PC-3 (cell line): ENCODE measurements at regions not wholly inside any gene's neighbourhood (a gene's known extent, or its start where the extent isn't known, plus 50 kb on each side); places are given as distances from the start of the nearest gene placed in this dataset.

Experiments used
- ATAC-seq: fragments of 200-7000 bp; cut with Tn5 transposase; 2 replicates; pipeline ENCODE4 v1.9.1; 2020; ENCODE audit warnings: mild to moderate bottlenecking, moderate library complexity
- BruUV-seq: library from RNA; stranded (reverse); fragments of 400-500 nt; replicated peaks from 2 replicates; lab custom pipeline; 2021; lab: Mats Ljungman, UMichigan
- CTCF ChIA-PET: fragments of 300-600 bp; sonication (Branson Sonifier 250); formaldehyde crosslinking; loops from one replicate; lab custom pipeline; 2022; ENCODE audit warnings: antibody characterized with exemption; lab: Charles Lee
- POLR2A ChIA-PET: fragments of 300-600 bp; sonication (Branson Sonifier 250); formaldehyde crosslinking; loops from one replicate; lab custom pipeline; 2022; ENCODE audit warnings: antibody characterized with exemption; ENCODE audit not compliant: unreplicated experiment; lab: Charles Lee
- DNase-seq: peaks from one replicate; pipeline ENCODE4 v3.0.0-alpha.2; 2015
- H2AFZ ChIP-seq: fragments of 300-600 bp; sonication (generic); 2 replicates; pipeline ENCODE4 v1.6.0; 2016; ENCODE audit warnings: antibody characterized with exemption, low read length
- H3F3A ChIP-seq: fragments of 300-600 bp; sonication (generic); one replicate; pipeline ENCODE4 v1.6.0; 2017; ENCODE audit warnings: antibody characterized with exemption, low read length, control low read depth, mild to moderate bottlenecking; ENCODE audit not compliant: unreplicated experiment
- H3K27ac ChIP-seq: fragments of 300-600 bp; sonication (generic); 2 replicates; pipeline ENCODE4 v1.5.1; 2016; ENCODE audit warnings: mild to moderate bottlenecking, low read length
- H3K27me3 ChIP-seq: fragments of 300-600 bp; sonication (generic); 2 replicates; pipeline ENCODE4 v1.6.1; 2016; ENCODE audit warnings: low read length, mixed read lengths
- H3K36me3 ChIP-seq: fragments of 300-600 bp; sonication (generic); 2 replicates; pipeline ENCODE4 v1.6.1; 2016; ENCODE audit warnings: low read depth, mixed run types, low read length, mixed read lengths
- H3K4me1 ChIP-seq: fragments of 300-600 bp; sonication (generic); 2 replicates; pipeline ENCODE4 v1.5.1; 2016; ENCODE audit warnings: low read length; ENCODE audit not compliant: insufficient read depth
- H3K4me2 ChIP-seq: fragments of 300-600 bp; sonication (generic); 2 replicates; pipeline ENCODE4 v1.6.0; 2016; ENCODE audit warnings: low read length
- H3K4me3 ChIP-seq: fragments of 300-600 bp; sonication (generic); 2 replicates; pipeline ENCODE4 v1.5.1; 2016; ENCODE audit warnings: mild to moderate bottlenecking, low read length, mixed read lengths
- H3K79me2 ChIP-seq: fragments of 300-600 bp; sonication (generic); 2 replicates; pipeline ENCODE4 v1.6.1; 2017; ENCODE audit warnings: low read length, mixed read lengths
- H3K9ac ChIP-seq: fragments of 300-600 bp; sonication (generic); 2 replicates; pipeline ENCODE4 v1.6.0; 2016; ENCODE audit warnings: mild to moderate bottlenecking, low read length
- H3K9me2 ChIP-seq: fragments of 300-600 bp; sonication (generic); replicated peaks from 2 replicates; pipeline ENCODE4 v1.6.1; 2016; ENCODE audit warnings: mixed run types, low read length, mixed read lengths
- H3K9me3 ChIP-seq: fragments of 300-600 bp; sonication (generic); 2 replicates; pipeline ENCODE4 v1.6.1; 2016; ENCODE audit warnings: low read length, mixed read lengths
- H4K20me1 ChIP-seq: fragments of 300-600 bp; sonication (generic); 2 replicates; pipeline ENCODE4 v1.6.1; 2016; ENCODE audit warnings: low read length, mixed read lengths
- CTCF ChIP-seq: fragments of 300-600 bp; sonication (generic); conservative IDR thresholded peaks from 2 replicates; pipeline ENCODE4 v1.5.1; 2017; ENCODE audit warnings: antibody characterized with exemption, low read depth, mild to moderate bottlenecking, low read length
- EZH2 ChIP-seq: fragments of 300-600 bp; sonication (generic); IDR thresholded peaks from one replicate; pipeline ENCODE4 v1.6.1; 2017; ENCODE audit warnings: antibody characterized with exemption, mild to moderate bottlenecking, low read length; ENCODE audit not compliant: unreplicated experiment
- EZH2phosphoT487 ChIP-seq: fragments of 300-600 bp; sonication (generic); IDR thresholded peaks from 2 replicates; pipeline ENCODE4 v1.6.1; 2018; ENCODE audit warnings: mild to moderate bottlenecking, antibody characterized with exemption, low read length, borderline replicate concordance
- intact Hi-C: fragments of 100-400 bp; cut with micrococcal nuclease; formaldehyde crosslinking; loops from 2 replicates; pipeline ENCODE4 v1.9.0; 2023

GRCh38 chr5:110055302-110055701 is 365.6 kb downstream of the MAN2A1 start:
- ATAC-seq, result no peak

GRCh38 chr5:110056580-110057114 is 366.9 kb downstream of the MAN2A1 start:
- no peak for DNase-seq
- H3K4me2 ChIP-seq, result no peak overlapping the region
- no peak overlapping the region for H3K4me3 ChIP-seq
- ATAC-seq, result no peak
- ChIA-PET POLR2A (no interaction called here), CTCF (no interaction called here)
- no peak overlapping the region for H2AFZ ChIP-seq
- H3K9ac ChIP-seq, result no peak overlapping the region
- 0 out of 2 replicates have a peak, but pooled peaks cover 4% of the 10 kb centered on the region for H3K4me1 ChIP-seq
- no peaks in the 10 kb centered on the region for H3K36me3 ChIP-seq
- H3K9me3 ChIP-seq, result no peaks in the 10 kb centered on the region
- H3K9me2 ChIP-seq, result no peaks in the 10 kb centered on the region
- H3K27me3 ChIP-seq, result no peaks in the 10 kb centered on the region
- H3K27ac ChIP-seq, result no peak overlapping the region
- H4K20me1 ChIP-seq, result no peaks in the 10 kb centered on the region
- H3K79me2 ChIP-seq, result no peaks in the 10 kb centered on the region
- TF ChIP-seq CTCF (no peak), EZH2 (no peak), EZH2phosphoT487 (no peak)
- no peaks in the 10 kb centered on the region for H3F3A ChIP-seq
- intact Hi-C loops, result no loop called here
- BruUV-seq, result no TSS peak

More at GRCh38 chr5:110055302-110055701, 365.6 kb downstream of the MAN2A1 start:
- ChIA-PET POLR2A (no interaction called here), CTCF (no interaction called here)
- Histone ChIP-seq H3K79me2 (no peaks in the 10 kb centered on the region), H3K4me2 (no peak overlapping the region), H4K20me1 (no peaks in the 10 kb centered on the region), H2AFZ (no peak overlapping the region), H3K9me3 (no peaks in the 10 kb centered on the region), H3K4me1 (0 out of 2 replicates have a peak, but pooled peaks cover 4% of the 10 kb centered on the region), H3K9me2 (no peaks in the 10 kb centered on the region), H3K27me3 (no peaks in the 10 kb centered on the region), H3K9ac (no peak overlapping the region), H3K27ac (no peak overlapping the region), H3F3A (no peaks in the 10 kb centered on the region), H3K4me3 (no peak overlapping the region), H3K36me3 (no peaks in the 10 kb centered on the region)
- intact Hi-C loops, result no loop called here
- DNase-seq, result no peak
- TF ChIP-seq CTCF, result no peak
- TF ChIP-seq EZH2, result no peak
- TF ChIP-seq EZH2phosphoT487, result no peak
- no TSS peak for BruUV-seq

GRCh38 chr5:110058175-110058574 is 368.4 kb downstream of the MAN2A1 start:
- POLR2A ChIA-PET, result no interaction called here
- H3K79me2 ChIP-seq, result no peaks in the 10 kb centered on the region
- 0 out of 2 replicates have a peak, but pooled peaks cover 4% of the 10 kb centered on the region for H3K4me1 ChIP-seq
- no peaks in the 10 kb centered on the region for H3K9me2 ChIP-seq
- H3K9me3 ChIP-seq, result no peaks in the 10 kb centered on the region
- CTCF ChIA-PET, result no interaction called here
- H3K4me2 ChIP-seq, result no peak overlapping the region
- no peak overlapping the region for H3K4me3 ChIP-seq
- no peak overlapping the region for H3K27ac ChIP-seq
- no peaks in the 10 kb centered on the region for H3K36me3 ChIP-seq
- H3F3A ChIP-seq, result no peaks in the 10 kb centered on the region
- no peak overlapping the region for H3K9ac ChIP-seq
- no TSS peak for BruUV-seq
- TF ChIP-seq EZH2phosphoT487, result no peak
- TF ChIP-seq CTCF, result no peak
- TF ChIP-seq EZH2, result no peak
- ATAC-seq, result no peak
- H3K27me3 ChIP-seq, result no peaks in the 10 kb centered on the region
- no peaks in the 10 kb centered on the region for H4K20me1 ChIP-seq
- no peak overlapping the region for H2AFZ ChIP-seq
- intact Hi-C loops, result no loop called here
- DNase-seq, result no peak
